ENCODE measurements at regions not wholly inside any gene's neighbourhood (a gene's known extent, or its start where the extent isn't known, plus 50 kb on each side); places are given as distances from the start of the nearest gene placed in this dataset.

DNA sequence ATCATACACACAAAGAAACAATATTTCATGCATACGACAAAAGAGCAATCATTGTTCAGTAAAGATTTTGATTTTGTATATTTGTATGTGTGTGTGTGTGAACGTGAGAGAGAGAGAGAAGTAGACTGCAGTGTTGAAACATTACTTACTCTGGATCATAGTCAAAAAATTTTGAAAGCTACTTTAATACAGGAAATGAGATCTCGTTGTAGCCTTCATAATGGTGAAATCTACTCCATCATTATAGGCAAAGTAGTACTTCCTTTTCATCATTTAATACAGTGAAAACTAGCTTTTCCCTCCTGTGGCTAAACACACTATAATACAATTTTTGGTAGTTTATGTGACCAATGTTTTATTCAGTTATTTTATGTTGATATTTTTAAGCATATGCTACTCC, 1427.7 kb upstream of the C9orf72 start:
- intact Hi-C loops (cut with micrococcal nuclease) (no loop called here), in situ Hi-C loops (cut with MboI) (no loop called here)
- H3K4me2 ChIP-seq (ENCODE audit: insufficient read depth, low read length) = no peak overlapping the region
- no peaks in the 10 kb centered on the region for H3K27me3 ChIP-seq (ENCODE audit: control insufficient read depth in 2 of 2, insufficient read depth in 2 of 2, low read length in 2 of 2)
- no peak for FAIRE-seq
- no peak overlapping the region for H2AFZ ChIP-seq (ENCODE audit: low read depth, low read length)
- H3K9me1 ChIP-seq (ENCODE audit: control insufficient read depth, insufficient read depth, low read length) = no peaks in the 10 kb centered on the region
- no TSS peak for BruUV-seq (replicated peaks)
- no peak overlapping the region for H3K4me3 ChIP-seq
- no peaks in the 10 kb centered on the region for H3K9me3 ChIP-seq (replicated peaks; ENCODE audit: control insufficient read depth, insufficient read depth, low read depth, low read length)
- ChIA-PET POLR2A (no interaction called here), CTCF (ENCODE audit: low intra/inter-chr PET ratio) (no interaction called here)
- no peak for DNase-seq (ENCODE audit: extremely low read depth in 1 of 4, low spot score in 3 of 4)
- H4K20me1 ChIP-seq (replicated peaks; ENCODE audit: control insufficient read depth, insufficient read depth, low read length) = no peaks in the 10 kb centered on the region
- H3K79me2 ChIP-seq (ENCODE audit: control insufficient read depth, insufficient read depth, low read length) = no peaks in the 10 kb centered on the region
- no peak for ATAC-seq
- no peaks in the 10 kb centered on the region for H3K4me1 ChIP-seq (replicated peaks in 1 of 2; ENCODE audit: control insufficient read depth in 2 of 2, insufficient read depth in 2 of 2, low read length in 2 of 2)
- WGBS (ENCODE audit: insufficient coverage, low coverage, missing lambda C conversion rate) = no CpG with 5 or more reads among the region's 3 CpGs
- no peaks in the 10 kb centered on the region for H3K36me3 ChIP-seq (ENCODE audit: control insufficient read depth, insufficient read depth, low read length)
- no peak overlapping the region for H3K27ac ChIP-seq (ENCODE audit: extremely low read depth, low read depth, low read length)
- H3K9ac ChIP-seq (ENCODE audit: insufficient read depth in 1 of 2, low read depth in 2 of 2, low read length in 2 of 2) = no peak overlapping the region
- TF ChIP-seq SETDB1 (IDR thresholded peaks at IDR 0.05; ENCODE audit: low read length) (no peak), NFYB (IDR thresholded peaks at IDR 0.05; ENCODE audit: extremely low read depth, insufficient read length) (no peak), BMI1 (IDR thresholded peaks at IDR 0.05; ENCODE audit: low read length) (no peak), HNRNPH1 (optimal IDR thresholded peaks at IDR 0.05; ENCODE audit: low read depth, low read length) (no peak), NCOA2 (IDR thresholded peaks at IDR 0.05; ENCODE audit: partially characterized antibody in 2 of 2) (no peak)
- TF ChIP-seq, protein P1, sequence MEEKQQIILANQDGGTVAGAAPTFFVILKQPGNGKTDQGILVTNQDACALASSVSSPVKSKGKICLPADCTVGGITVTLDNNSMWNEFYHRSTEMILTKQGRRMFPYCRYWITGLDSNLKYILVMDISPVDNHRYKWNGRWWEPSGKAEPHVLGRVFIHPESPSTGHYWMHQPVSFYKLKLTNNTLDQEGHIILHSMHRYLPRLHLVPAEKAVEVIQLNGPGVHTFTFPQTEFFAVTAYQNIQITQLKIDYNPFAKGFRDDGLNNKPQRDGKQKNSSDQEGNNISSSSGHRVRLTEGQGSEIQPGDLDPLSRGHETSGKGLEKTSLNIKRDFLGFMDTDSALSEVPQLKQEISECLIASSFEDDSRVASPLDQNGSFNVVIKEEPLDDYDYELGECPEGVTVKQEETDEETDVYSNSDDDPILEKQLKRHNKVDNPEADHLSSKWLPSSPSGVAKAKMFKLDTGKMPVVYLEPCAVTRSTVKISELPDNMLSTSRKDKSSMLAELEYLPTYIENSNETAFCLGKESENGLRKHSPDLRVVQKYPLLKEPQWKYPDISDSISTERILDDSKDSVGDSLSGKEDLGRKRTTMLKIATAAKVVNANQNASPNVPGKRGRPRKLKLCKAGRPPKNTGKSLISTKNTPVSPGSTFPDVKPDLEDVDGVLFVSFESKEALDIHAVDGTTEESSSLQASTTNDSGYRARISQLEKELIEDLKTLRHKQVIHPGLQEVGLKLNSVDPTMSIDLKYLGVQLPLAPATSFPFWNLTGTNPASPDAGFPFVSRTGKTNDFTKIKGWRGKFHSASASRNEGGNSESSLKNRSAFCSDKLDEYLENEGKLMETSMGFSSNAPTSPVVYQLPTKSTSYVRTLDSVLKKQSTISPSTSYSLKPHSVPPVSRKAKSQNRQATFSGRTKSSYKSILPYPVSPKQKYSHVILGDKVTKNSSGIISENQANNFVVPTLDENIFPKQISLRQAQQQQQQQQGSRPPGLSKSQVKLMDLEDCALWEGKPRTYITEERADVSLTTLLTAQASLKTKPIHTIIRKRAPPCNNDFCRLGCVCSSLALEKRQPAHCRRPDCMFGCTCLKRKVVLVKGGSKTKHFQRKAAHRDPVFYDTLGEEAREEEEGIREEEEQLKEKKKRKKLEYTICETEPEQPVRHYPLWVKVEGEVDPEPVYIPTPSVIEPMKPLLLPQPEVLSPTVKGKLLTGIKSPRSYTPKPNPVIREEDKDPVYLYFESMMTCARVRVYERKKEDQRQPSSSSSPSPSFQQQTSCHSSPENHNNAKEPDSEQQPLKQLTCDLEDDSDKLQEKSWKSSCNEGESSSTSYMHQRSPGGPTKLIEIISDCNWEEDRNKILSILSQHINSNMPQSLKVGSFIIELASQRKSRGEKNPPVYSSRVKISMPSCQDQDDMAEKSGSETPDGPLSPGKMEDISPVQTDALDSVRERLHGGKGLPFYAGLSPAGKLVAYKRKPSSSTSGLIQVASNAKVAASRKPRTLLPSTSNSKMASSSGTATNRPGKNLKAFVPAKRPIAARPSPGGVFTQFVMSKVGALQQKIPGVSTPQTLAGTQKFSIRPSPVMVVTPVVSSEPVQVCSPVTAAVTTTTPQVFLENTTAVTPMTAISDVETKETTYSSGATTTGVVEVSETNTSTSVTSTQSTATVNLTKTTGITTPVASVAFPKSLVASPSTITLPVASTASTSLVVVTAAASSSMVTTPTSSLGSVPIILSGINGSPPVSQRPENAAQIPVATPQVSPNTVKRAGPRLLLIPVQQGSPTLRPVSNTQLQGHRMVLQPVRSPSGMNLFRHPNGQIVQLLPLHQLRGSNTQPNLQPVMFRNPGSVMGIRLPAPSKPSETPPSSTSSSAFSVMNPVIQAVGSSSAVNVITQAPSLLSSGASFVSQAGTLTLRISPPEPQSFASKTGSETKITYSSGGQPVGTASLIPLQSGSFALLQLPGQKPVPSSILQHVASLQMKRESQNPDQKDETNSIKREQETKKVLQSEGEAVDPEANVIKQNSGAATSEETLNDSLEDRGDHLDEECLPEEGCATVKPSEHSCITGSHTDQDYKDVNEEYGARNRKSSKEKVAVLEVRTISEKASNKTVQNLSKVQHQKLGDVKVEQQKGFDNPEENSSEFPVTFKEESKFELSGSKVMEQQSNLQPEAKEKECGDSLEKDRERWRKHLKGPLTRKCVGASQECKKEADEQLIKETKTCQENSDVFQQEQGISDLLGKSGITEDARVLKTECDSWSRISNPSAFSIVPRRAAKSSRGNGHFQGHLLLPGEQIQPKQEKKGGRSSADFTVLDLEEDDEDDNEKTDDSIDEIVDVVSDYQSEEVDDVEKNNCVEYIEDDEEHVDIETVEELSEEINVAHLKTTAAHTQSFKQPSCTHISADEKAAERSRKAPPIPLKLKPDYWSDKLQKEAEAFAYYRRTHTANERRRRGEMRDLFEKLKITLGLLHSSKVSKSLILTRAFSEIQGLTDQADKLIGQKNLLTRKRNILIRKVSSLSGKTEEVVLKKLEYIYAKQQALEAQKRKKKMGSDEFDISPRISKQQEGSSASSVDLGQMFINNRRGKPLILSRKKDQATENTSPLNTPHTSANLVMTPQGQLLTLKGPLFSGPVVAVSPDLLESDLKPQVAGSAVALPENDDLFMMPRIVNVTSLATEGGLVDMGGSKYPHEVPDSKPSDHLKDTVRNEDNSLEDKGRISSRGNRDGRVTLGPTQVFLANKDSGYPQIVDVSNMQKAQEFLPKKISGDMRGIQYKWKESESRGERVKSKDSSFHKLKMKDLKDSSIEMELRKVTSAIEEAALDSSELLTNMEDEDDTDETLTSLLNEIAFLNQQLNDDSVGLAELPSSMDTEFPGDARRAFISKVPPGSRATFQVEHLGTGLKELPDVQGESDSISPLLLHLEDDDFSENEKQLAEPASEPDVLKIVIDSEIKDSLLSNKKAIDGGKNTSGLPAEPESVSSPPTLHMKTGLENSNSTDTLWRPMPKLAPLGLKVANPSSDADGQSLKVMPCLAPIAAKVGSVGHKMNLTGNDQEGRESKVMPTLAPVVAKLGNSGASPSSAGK (IDR thresholded peaks at IDR 0.05) = no peak
- TF ChIP-seq, protein P2, sequence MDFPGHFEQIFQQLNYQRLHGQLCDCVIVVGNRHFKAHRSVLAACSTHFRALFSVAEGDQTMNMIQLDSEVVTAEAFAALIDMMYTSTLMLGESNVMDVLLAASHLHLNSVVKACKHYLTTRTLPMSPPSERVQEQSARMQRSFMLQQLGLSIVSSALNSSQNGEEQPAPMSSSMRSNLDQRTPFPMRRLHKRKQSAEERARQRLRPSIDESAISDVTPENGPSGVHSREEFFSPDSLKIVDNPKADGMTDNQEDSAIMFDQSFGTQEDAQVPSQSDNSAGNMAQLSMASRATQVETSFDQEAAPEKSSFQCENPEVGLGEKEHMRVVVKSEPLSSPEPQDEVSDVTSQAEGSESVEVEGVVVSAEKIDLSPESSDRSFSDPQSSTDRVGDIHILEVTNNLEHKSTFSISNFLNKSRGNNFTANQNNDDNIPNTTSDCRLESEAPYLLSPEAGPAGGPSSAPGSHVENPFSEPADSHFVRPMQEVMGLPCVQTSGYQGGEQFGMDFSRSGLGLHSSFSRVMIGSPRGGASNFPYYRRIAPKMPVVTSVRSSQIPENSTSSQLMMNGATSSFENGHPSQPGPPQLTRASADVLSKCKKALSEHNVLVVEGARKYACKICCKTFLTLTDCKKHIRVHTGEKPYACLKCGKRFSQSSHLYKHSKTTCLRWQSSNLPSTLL (IDR thresholded peaks at IDR 0.05) = no peak
- TF ChIP-seq, protein P3, sequence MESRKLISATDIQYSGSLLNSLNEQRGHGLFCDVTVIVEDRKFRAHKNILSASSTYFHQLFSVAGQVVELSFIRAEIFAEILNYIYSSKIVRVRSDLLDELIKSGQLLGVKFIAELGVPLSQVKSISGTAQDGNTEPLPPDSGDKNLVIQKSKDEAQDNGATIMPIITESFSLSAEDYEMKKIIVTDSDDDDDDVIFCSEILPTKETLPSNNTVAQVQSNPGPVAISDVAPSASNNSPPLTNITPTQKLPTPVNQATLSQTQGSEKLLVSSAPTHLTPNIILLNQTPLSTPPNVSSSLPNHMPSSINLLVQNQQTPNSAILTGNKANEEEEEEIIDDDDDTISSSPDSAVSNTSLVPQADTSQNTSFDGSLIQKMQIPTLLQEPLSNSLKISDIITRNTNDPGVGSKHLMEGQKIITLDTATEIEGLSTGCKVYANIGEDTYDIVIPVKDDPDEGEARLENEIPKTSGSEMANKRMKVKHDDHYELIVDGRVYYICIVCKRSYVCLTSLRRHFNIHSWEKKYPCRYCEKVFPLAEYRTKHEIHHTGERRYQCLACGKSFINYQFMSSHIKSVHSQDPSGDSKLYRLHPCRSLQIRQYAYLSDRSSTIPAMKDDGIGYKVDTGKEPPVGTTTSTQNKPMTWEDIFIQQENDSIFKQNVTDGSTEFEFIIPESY (CRISPR knock-in tag; IDR thresholded peaks at IDR 0.05) = no peak

All from K562 (cell line).